ENCODE measurements at regions not wholly inside any gene's neighbourhood (a gene's known extent, or its start where the extent isn't known, plus 50 kb on each side); places are given as distances from the start of the nearest gene placed in this dataset.

DNA sequence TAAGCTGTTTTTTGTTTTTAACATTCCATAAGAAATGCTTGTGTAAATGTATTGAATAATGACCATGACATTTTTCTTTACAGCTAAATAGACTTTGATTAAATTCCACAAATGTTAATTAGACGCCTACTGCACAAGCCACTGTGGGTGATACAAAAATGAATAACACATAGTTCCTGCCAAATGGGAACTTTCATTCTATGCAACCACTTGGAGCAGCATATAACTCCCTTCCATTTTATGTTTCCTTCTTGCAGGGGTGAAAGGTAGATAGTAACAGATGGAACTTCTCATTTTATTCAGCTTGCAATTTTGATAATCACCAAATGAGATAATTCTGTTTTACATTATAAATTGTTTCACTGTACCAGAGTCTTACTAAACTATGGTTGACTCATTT, 70.0 kb upstream of the THUMPD2 start:
- Histone ChIP-seq H3K36me3 (no peaks in the 10 kb centered on the region), H3K4me1 (peaks cover 0 to 17% (median 14%) of the 10 kb centered on the region in 4 donors), H3K27ac (replicated peaks in 1 of 4) (no peak overlapping the region), H3K9me3 (peaks cover 0 to 5% (median 2%) of the 10 kb centered on the region in 4 donors), H3K4me3 (no peak overlapping the region), H3K27me3 (no peaks in the 10 kb centered on the region)
- 80% methylated on average over 1 of the region's 1 CpG for WGBS
- no peak for DNase-seq (ENCODE audit: extremely low spot score)
- intact Hi-C loops (cut with DNase I) = no loop called here
- TF ChIP-seq POLR2AphosphoS5 (IDR thresholded peaks at IDR 0.05) = no peak
- TF ChIP-seq EP300 (IDR thresholded peaks at IDR 0.05) = no peak
- no peak for TF ChIP-seq POLR2A (IDR thresholded peaks at IDR 0.05; ENCODE audit: low read depth)
- TF ChIP-seq, protein P1, sequence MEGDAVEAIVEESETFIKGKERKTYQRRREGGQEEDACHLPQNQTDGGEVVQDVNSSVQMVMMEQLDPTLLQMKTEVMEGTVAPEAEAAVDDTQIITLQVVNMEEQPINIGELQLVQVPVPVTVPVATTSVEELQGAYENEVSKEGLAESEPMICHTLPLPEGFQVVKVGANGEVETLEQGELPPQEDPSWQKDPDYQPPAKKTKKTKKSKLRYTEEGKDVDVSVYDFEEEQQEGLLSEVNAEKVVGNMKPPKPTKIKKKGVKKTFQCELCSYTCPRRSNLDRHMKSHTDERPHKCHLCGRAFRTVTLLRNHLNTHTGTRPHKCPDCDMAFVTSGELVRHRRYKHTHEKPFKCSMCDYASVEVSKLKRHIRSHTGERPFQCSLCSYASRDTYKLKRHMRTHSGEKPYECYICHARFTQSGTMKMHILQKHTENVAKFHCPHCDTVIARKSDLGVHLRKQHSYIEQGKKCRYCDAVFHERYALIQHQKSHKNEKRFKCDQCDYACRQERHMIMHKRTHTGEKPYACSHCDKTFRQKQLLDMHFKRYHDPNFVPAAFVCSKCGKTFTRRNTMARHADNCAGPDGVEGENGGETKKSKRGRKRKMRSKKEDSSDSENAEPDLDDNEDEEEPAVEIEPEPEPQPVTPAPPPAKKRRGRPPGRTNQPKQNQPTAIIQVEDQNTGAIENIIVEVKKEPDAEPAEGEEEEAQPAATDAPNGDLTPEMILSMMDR (IDR thresholded peaks at IDR 0.05) = no peak

DNA sequence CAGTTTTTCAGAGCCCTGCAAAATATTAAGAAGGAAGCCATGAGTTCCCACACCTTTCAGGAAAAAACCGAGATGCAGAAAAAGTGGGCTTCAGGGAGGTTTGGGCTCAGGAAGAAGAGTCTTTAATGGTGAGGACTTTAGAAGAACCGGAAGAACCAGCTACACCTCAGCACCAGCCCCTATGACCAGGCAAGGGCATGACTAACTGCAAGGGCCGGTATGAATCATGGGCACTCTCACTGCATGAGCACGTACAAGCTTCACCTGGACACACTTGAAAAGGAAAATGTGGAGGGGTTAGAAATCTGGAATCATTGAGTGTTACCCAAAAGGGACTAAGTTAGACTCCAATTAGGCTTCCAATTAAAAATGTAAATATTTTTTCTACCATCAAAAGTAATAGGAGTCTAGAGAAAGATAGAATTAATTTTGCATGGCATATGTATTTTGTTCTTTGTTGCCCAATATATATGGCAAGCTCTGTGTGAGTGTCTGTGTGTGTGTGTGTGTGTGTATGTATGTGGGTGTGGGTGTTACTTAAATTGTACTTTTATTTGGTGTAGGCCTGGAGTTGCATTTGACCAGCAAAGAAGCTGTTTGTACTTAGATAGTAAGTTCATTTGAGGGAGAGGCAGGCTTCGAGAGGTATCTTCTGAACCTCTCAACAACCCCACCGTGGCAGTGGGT, 66.5 kb upstream of the THUMPD2 start:
- intact Hi-C loops (cut with DNase I) = no loop called here
- Histone ChIP-seq H3K36me3 (no peaks in the 10 kb centered on the region), H3K4me3 (no peak overlapping the region), H3K27ac (replicated peaks in 1 of 4) (no peak overlapping the region), H3K4me1 (peaks cover 0 to 2% (median 0%) of the 10 kb centered on the region in 4 donors), H3K27me3 (no peaks in the 10 kb centered on the region), H3K9me3 (peaks cover 0 to 5% (median 2%) of the 10 kb centered on the region in 4 donors)
- WGBS = 78% methylated on average over 6 of the region's 6 CpGs
- no peak for TF ChIP-seq POLR2AphosphoS5 (IDR thresholded peaks at IDR 0.05)
- TF ChIP-seq, protein P1 (IDR thresholded peaks at IDR 0.05) = no peak
- TF ChIP-seq POLR2A (IDR thresholded peaks at IDR 0.05; ENCODE audit: low read depth) = no peak
- no peak for TF ChIP-seq EP300 (IDR thresholded peaks at IDR 0.05)
- DNase-seq (ENCODE audit: extremely low spot score) = no peak

DNA sequence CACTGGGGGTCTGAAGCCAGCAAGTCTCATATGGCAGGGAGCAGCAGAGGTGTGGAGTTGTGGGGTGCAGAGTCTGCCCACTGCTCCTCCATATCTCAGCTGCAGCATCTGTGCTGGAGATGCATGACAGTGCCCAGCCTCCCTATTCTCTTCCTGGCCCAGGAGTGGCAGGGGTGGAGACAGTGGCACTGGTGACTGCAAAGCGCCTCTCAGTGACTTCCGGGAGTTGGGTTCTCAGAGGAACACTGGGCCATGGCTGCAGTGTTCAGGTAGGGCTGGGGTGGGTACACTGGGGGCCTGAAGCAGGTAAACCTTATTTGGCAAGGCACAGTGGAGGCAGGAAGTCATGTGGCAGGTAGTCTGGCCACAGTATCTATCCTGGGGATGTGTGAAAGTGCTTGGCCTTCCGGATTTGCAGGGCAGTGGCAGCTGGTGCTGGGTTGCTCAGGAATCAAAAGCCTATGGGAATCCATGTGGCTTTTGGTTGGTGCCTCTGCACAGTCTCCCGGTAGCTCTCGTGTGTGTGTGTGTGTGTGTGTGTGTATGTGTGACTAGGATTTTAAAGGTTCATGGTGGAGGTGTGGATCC, 60.3 kb upstream of the THUMPD2 start:
- no peaks in the 10 kb centered on the region for H3K36me3 ChIP-seq
- 98% methylated on average over 5 of the region's 5 CpGs for WGBS
- H3K27me3 ChIP-seq = no peaks in the 10 kb centered on the region
- no peaks in the 10 kb centered on the region for H3K4me1 ChIP-seq
- H3K4me3 ChIP-seq = no peak overlapping the region
- no peak for DNase-seq (ENCODE audit: extremely low spot score)
- H3K9me3 ChIP-seq = peaks cover 0 to 2% (median under 1%) of the 10 kb centered on the region in 4 donors
- no peak overlapping the region for H3K27ac ChIP-seq (replicated peaks in 1 of 4)
- TF ChIP-seq, protein P1 (IDR thresholded peaks at IDR 0.05) = no peak
- TF ChIP-seq POLR2AphosphoS5 (IDR thresholded peaks at IDR 0.05) (no peak), EP300 (IDR thresholded peaks at IDR 0.05) (no peak), POLR2A (IDR thresholded peaks at IDR 0.05; ENCODE audit: low read depth) (no peak)
- intact Hi-C loops (cut with DNase I) = no loop called here

DNA sequence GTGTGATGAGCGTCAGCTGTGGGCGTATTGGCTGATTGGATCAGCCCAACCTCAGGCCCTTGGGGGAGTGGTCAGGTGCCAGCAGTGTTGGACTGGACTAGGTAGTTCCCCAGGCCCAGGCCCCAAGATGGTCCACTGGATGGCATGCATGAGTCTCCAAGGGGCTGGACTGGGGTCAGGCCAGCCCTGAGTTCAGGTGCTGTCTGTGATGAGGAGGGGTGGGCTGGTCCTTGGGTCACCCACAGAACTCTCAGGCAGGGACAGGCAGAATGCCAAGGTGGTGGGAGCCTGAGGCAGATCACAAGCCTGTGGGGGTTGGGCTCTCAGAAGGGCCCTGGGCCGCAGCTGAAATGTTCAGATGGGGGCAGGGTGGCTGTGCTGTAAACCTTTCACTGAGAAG, 59.5 kb upstream of the THUMPD2 start:
- intact Hi-C loops (cut with DNase I) = no loop called here
- H3K4me3 ChIP-seq = no peak overlapping the region
- no peaks in the 10 kb centered on the region for H3K4me1 ChIP-seq
- TF ChIP-seq, protein P1 (IDR thresholded peaks at IDR 0.05) = no peak
- TF ChIP-seq POLR2AphosphoS5 (IDR thresholded peaks at IDR 0.05) (no peak), POLR2A (IDR thresholded peaks at IDR 0.05; ENCODE audit: low read depth) (no peak), EP300 (IDR thresholded peaks at IDR 0.05) (no peak)
- no peaks in the 10 kb centered on the region for H3K9me3 ChIP-seq
- H3K36me3 ChIP-seq = no peaks in the 10 kb centered on the region
- H3K27me3 ChIP-seq = no peaks in the 10 kb centered on the region
- no peak for DNase-seq (ENCODE audit: extremely low spot score)
- H3K27ac ChIP-seq (replicated peaks in 1 of 4) = no peak overlapping the region
- 100% methylated on average over 2 of the region's 3 CpGs for WGBS

All from esophagus muscularis mucosa (tissue), 4 donors.